MV-4-11 (cell line): ENCODE measurements at regions not wholly inside any gene's neighbourhood (a gene's known extent, or its start where the extent isn't known, plus 50 kb on each side); places are given as distances from the start of the nearest gene placed in this dataset.

Experiments
- DNase-seq: peaks from one replicate; lab custom pipeline; 2025; lab: John Stamatoyannopoulos, UW

DNA sequence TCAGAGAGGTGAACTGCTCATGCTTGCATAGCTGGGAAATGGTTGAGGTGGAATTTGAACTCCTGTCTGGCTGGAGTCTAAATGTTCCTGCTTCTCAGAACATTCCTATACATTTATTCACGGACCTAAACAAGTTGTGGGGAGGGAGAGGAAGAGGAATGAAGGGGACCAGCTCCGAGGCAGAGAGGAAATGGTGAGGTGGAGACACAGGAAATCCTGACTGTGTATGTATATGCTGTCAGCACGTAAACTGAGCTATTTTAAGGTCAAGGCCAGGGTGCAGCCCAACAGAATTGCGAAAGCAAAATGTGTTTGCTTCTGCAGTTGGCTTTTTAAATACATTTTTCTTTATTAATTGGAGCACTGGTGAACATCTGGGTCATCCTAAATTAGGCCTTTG lies 74.1 kb upstream of the POMGNT2 start:
- peak; percentile 79 for DNase-seq

DNA sequence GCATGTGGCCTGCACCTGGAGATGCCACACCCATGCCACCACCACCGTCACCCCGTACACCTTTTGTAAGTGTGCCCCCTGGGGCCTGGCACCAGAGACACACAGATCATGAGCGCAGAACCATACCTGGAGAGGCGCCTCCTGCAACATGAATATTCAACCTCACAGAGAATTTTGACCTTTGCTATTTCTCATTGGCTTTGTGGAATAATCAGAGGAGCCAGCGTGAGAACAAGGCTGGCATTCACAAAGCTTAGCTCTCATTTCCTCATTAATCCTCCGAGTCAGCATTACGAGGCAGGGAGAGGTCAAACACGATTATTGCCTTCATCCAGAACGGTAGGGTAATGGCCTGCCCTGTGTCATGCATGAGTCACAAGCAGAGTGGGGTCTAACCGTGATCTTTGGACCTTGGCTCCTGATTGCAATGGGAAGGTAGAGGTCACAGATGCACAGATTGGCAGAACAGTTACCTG lies 73.0 kb upstream of the POMGNT2 start:
- DNase-seq: peak; percentile 65

DNA sequence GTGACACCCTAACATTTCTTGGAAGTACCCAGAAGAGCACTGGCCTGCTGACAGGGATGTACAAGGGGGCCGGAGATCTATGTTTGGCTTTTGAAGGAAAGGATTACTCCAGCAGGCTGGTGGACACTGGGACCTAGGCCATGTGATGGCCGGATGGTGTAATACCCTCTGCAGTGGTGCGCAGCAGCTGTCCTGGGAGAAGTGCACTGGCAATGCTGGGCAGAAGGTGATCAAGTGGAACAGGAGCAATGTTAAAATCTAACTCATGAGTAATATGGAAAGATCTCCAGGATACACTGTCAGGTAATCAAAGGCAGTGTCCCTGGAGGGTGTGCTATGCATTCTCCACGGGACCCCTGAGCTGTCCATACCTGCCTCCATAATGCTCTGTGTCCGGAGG lies 71.2 kb upstream of the POMGNT2 start:
- no peak for DNase-seq

DNA sequence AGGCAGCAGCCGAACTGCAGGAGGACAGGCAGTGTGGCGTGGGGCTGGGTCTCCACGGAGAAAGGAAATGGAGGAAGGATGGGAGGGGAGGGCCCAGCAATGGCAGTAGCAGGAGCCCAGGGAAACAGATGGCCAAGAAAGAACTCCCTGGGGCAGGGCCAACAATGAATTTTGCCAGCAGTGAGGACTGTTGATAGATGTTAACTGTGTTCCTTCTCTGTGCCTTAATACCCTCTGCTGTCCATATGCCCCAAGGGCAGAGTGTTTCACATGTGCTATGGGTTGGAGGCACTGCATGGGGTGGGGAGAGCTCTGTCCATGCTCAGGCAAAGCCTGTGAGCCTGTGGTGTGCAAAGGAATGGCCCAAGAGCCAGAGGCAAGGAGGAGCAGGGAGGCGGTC lies 70.8 kb upstream of the POMGNT2 start:
- DNase-seq: no peak

DNA sequence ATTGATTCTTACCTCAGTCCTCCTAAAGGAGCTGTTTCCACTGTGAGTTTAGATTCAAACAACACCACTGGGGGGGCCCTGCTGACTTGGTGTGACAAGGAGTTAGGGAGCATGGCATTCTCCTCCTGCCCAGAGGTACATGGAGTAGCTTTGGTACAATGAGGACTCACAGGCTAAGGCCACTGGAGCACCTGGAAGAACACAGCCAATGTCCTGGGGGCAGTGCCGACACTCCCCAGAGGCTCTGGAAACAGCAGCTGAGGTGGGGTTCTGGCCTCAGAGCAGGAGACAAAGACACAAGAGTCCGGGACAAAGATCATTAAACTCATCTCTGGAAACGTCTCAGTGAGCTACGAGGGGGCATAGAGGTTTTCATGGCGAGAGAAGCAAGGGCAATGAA lies 69.7 kb upstream of the POMGNT2 start:
- no peak for DNase-seq

DNA sequence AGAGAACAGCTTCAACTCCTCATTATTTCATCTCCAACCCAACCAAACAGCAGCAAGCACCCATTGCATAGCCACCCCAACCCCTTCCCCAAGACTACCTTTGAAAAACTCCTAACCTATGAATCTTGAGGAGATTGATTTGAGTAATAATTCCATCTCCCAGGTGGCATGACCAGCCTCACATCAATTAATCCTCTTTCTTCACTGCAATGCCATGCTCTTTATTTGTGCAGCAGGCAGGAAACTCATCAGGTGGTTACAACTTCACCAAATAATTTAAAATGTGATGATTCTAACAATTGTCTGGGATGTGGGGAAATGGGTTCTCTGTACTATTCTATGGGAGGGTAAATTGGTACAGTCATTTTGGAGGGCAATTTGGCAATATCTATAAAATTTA lies 68.1 kb upstream of the POMGNT2 start:
- DNase-seq: no peak

DNA sequence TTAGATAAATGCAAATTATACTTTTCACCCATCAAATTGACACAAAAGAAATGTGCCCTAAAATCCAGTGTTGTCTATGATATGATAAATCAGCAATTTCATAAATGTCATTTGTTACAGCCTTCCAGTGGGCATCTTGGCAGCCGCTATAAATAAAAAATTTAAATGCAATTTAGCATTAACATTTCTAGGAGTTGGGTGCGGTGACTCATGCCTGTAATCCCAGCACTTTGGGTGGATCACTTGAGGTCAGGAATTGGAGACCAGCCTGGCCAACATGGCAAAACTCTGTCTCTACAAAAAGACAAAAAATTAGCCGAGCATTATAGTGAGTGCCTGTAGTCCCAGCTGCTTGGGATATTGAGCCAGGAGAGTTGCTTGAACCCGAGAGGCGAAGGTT lies 65.9 kb upstream of the POMGNT2 start:
- peak; percentile 6 for DNase-seq

DNA sequence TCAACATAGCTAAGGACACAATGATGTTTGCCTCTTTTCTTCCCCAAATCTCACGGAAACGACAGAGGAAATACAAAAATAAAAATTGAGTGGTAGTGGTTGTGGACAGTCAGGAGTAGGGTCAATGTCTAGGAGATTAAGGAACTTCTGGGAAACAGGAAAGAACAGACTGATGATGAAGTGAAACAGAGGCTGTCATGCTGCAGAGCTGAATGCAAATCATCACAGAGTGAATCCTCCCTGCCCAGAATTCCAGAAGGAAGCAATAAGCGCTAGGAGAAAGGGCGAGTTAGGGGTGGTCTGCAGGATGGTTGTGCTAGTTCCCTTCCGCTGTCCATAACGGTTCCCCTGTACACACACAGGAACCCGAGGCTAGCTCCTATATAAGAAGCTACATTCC lies 64.7 kb upstream of the POMGNT2 start:
- DNase-seq: no peak

DNA sequence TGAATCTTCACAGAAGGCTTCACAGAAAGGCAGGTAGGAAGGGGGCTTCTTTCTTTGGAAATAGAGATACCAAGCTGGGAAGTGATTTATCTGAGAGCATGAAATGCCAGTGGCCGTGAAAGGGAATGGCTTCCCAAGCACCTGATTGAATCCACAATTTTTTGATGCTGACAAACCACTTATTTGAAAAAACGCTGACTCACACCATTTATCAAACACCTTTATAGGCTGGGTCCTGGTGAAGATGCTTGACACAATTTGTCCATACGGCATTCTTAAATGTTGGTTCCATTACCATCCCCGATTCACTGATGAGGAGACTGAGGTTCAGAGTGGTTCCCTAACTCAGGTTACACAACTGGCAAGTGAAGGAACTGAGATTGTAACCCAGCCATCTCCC lies 64.1 kb upstream of the POMGNT2 start:
- DNase-seq: no peak

DNA sequence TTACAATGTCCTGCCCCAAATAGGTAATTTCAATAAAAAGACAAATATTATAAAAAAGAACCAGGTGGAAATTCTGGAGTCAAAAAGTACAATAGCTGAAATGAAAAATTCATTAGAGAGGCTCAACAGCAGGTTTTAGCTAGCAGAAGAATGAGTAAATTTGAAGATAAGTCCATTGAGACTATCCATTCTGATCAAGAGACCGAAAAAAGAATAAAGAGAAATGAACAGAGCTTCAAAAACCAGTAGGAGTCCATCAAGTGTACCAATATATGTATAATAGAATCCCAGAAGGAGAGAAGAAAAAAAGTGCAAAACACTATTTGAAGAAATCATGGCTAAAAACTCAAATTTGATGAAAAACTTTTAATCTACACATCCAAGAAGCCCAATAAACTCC lies 60.5 kb upstream of the POMGNT2 start:
- no peak for DNase-seq

DNA sequence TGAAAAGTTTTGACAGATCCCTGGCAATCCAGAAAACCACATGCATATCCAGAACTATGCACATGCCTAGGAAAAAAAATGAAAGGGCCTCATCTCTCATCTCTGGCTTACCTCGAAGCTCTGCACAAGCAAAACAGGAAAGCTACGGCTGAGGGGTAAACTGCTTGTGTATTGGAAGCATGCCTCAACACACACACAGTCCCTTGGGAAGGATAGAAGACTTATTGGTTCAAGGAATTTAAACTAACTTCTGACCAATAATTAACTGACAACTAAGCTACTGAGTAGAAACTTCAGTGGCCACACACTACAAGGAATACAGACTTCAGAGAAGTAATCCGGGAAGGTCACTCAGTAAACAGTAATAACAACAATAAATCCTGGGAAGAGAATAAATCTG lies 59.9 kb upstream of the POMGNT2 start:
- no peak for DNase-seq

DNA sequence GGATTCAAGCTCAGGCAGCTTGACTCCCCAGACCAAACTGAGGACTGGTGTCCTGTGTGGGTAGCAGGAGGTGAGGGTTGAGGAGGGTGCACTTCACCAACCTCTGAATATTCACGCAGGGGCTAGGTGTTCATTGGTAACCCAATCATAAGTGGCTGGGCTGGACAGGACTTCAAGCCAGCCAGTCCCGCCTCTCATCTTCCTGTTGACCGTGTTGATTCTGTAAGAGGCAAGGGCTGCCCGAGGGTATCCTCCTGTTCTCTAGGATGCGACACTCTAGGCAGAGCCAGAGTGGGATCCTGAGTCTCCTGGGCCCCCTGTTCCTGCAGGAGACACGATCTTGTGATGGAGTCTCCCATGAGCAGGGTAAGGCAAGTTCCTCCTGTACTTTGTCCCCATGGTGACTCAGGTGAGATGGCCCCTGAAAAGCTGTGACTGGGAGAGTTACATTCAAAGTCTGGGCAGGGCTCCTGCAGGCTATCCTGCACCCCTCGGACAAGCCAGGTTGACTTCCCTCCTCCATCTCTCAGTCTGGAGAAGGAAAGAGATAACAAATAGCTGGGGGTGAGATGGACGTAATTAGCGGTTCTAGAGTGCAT lies 58.1 kb upstream of the POMGNT2 start:
- DNase-seq: no peak

DNA sequence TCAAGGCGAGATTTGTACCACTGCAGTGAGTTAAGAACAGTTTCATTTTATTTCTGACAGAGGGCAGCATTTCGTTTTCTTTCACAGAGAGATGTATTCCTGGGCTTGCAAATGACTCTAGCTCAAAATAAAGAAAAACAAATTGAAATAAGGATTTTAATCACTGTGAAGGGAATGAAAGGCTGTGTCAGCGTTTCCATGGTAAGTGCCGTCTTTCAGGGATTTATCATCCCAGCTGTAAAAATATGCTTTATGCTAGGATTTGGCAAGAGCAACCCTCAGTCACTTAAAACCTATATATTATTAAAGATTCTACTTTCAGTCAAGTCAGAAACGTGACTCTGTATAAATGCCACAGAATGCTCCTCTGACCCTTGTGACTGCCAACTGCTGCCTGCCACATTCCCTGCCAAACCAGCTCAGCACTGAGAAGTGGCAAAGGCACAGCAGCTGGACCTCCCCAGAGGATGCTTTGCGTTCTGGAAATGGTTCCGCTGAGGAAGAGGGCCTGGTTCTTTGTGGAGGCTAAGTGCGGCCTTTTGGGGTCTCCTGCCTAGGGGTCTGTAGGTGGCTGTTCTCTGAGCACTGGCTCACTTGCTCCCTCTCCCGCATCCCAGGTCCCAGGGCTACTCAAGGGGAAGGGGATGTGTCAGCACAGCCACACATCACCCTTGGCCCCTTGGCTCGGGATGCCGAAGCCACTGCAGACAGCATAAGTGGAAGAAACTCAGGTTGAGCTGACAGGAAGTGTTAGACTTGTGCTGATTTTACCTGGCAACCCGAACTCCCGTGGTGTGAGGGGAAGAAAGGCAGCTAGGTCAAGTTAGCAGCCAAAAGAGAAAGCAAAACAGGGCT lies 56.6 kb upstream of the POMGNT2 start:
- DNase-seq: peak; percentile 6

DNA sequence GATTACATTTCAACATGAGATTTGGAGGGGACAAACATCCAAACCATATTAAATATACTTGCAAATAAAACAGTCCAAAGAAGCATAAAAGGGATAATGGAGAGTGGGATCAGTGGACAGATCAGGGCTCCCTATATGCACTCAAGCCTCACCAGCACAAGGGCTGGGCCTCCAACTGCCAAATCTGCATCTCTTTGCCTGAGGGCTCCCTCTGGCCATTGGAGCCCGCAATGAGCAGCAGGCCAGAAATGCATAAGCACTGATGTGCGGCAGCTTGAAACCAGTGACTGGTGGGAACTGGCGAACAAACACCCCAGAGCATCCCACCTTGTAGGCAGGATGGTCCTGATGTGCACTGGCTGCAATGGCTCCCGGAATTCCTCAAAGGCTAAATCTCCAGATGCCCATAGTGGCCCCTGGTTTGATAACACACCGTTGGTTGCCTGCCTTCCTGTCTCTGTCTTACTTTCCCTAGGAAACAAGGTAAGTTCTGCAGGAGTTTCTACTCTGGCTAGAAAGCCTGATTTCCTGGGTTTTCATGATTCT lies 55.9 kb upstream of the POMGNT2 start:
- no peak for DNase-seq

DNA sequence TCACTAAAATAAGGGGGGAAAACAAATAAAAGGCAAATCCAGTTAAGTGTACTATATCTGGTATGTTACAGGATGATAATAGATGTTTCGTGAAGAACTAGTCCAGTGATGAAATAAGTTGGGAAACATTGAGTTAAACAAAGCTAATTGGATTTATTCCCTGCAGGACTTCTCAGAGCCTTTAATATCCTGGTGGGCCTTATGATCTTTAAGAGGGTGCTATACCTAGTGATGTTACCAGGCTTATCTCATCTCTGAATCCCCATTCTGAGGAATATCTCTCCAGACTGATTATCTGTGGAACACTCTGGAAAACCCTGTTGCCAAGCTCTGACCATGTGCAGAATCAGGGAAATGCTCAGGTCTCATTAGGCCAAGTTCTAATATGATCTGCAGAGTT lies 54.8 kb upstream of the POMGNT2 start:
- no peak for DNase-seq

DNA sequence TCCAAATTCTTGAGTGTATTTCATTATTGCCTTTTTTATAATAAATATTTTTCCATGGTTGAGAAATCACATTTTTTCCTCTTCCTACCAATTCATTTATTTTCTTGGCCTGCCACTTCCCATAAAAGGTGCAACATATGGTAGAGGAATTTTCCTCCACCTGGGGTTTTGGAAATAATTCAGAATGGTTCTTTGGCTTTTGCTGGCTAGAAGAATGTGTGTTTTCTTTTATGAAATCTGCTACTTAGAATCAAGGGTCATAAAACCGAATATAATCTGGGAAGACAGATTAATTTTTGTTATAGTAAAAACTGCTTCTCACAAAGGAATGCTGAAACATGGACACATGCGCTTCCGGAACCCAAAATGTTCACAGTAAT lies 54.0 kb upstream of the POMGNT2 start:
- no peak for DNase-seq

DNA sequence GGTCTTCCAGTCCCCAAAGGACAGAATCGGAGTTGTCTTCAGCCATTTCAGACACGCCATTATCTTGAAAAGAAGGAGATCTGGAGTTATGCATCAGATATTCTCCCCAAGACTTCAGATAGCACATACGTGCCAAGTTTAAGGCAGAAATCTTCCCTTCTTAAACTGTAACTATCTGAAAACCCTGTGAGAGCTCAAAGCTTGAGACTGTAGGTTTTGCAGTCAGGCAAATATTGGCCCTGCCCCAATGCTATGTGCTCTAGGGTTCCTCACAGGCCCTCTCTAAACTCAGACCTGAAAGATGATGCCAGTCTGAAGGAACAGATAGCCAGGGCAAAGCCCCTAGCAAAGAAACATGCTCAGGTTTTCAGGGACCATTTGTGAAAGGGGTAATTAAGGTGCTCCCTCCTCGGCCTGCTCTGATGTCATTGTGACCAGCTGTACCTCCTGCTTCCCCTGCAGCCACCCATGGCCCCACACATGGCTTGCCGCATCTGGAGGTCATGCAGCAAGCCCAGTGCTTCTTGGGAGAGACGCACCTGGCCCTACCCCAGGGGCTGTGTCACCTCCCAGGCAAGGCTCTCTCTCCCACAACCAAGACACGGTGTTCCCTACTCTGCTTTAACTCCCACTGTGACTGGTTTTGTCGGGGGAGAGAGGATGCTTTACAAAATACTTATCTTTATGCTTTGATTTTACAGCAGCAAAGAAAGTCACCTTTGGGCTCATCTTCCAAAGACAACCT lies 53.4 kb upstream of the POMGNT2 start:
- DNase-seq: no peak

DNA sequence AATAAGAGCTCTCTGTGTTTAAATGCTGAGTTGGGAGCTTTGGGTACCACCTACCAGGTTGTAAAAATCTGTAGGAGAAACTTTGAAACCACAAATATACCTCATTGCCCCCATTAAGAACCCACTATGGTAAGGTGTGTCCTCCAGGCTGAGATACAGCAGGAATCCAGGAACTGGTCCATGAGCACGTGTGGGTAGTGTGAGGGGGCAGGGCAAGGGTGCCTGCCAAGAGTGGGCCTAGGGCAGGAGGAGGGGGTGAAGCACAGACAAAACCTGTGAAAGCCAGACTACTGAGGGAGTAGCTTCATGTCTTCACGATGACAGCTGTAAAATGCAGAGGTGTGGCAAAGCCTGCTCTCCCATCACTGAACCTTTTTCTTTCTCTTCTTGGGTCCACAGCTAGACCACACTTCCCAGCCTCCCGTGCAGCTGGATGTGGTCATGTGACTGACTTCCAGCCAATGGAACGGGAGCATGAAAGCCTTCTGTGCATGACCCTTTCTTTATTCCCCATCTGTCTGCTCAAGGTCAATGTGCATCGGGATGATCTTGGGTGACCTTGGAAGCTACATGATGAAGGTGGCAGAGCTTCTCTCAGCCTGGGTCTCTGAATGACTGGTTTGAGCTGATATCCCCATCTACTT lies 51.1 kb upstream of the POMGNT2 start:
- DNase-seq: no peak

DNA sequence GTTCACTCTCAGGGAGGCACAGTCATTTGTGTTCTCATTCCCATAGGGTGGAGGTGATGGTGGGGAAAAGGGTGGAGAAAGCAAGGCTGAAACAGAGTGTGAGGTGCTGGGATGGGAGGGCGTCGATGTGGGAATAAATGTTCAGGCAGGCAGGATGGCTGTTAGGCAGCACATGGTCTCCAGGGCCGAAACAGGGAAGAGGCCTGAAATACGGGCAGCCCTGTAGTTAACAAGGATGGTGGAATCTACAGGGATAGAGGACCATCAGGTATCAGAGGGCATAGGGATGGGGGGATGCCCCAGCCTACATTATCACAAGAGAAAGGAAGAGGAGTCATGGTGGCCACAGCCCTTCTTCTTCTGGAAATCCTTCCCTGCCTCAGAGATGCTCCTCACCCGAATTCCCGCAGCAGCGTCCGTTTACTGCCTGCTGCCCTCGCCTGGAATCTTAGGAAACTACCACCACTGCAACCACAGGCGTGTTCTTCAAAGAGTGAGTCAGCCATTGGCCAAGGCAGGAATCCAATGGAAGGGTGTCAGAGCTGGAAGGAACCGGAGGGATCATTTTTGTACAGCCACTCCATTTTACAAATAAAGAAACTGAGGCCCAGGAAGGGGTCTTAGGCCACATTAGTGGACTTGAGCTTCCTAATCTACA lies 49.7 kb upstream of the POMGNT2 start:
- DNase-seq: peak; percentile 26
